Endothelial cell of umbilical vein (primary cell): ENCODE measurements at regions not wholly inside any gene's neighbourhood (a gene's known extent, or its start where the extent isn't known, plus 50 kb on each side); places are given as distances from the start of the nearest gene placed in this dataset.

Experiments
- CTCF ChIP-seq, 2 donors: IDR thresholded peaks; 1 replicate in 1 of 2; 2 replicates in 1 of 2; pipeline ENCODE4 v1.5.1; 2011; ENCODE audit warnings: low read length in 2 of 2, mild to moderate bottlenecking in 2 of 2, moderate library complexity in 2 of 2, control low read depth in 1 of 2, inconsistent platforms in 1 of 2, low read depth in 1 of 2; ENCODE audit not compliant: insufficient read depth in 1 of 2; ENCODE audit errors: extremely low read depth in 1 of 2
- MYC ChIP-seq: IDR thresholded peaks from one replicate; pipeline ENCODE4 v1.6.1; 2011; ENCODE audit warnings: mild to moderate bottlenecking, low read depth, low read length
- POLR2A ChIP-seq: IDR thresholded peaks from 2 replicates; pipeline ENCODE4 v1.6.1; 2012; ENCODE audit warnings: low read depth, mild to moderate bottlenecking, control low read depth, low read length

GRCh38 chr3:81063896-81064295 is 697.5 kb downstream of the GBE1 start:
- TF ChIP-seq POLR2A (no peak), CTCF (IDR thresholded peaks at IDR 0.05; ENCODE audit: extremely low read depth in 1 of 2, insufficient read depth in 1 of 2, low read depth in 1 of 2, low read length in 2 of 2) (no peak), MYC (no peak)
